WTC11 (cell line): ENCODE measurements at regions not wholly inside any gene's neighbourhood (a gene's known extent, or its start where the extent isn't known, plus 50 kb on each side); places are given as distances from the start of the nearest gene placed in this dataset.

ENCODE experiments used
- CREB1 ChIP-seq: sonication (generic); formaldehyde crosslinking; IDR thresholded peaks from 2 replicates; pipeline ENCODE4 v1.8.0; 2023; ENCODE audit warnings: mild to moderate bottlenecking, missing genetic modification reagents
- EMX1 ChIP-seq: fragments of 250-450 bp; sonication (Bioruptor Pico); IDR thresholded peaks from 2 replicates; pipeline ENCODE4 v1.8.0; 2021; ENCODE audit warnings: mild to moderate bottlenecking
- FOXJ3 ChIP-seq: sonication (generic); formaldehyde crosslinking; IDR thresholded peaks from 2 replicates; pipeline ENCODE4 v1.9.0; 2021; ENCODE audit warnings: missing genetic modification reagents, mild to moderate bottlenecking, borderline replicate concordance
- GRHL2 ChIP-seq: fragments of 250-450 bp; sonication (Bioruptor Pico); IDR thresholded peaks from 2 replicates; pipeline ENCODE4 v1.8.0; 2022; ENCODE audit warnings: mild to moderate bottlenecking, moderate library complexity; ENCODE audit not compliant: insufficient replicate concordance, severe bottlenecking
- NR2C2 ChIP-seq: sonication (generic); formaldehyde crosslinking; IDR thresholded peaks from 2 replicates; pipeline ENCODE4 v1.8.0; 2022; ENCODE audit warnings: mild to moderate bottlenecking, missing genetic modification reagents
- PREB ChIP-seq: sonication (generic); formaldehyde crosslinking; IDR thresholded peaks from 2 replicates; pipeline ENCODE4 v1.8.1; 2022; ENCODE audit warnings: mild to moderate bottlenecking, missing genetic modification reagents, moderate library complexity, borderline replicate concordance
- ZNF138 ChIP-seq: sonication (generic); formaldehyde crosslinking; conservative IDR thresholded peaks from 2 replicates; pipeline ENCODE4 v1.8.1; 2022; ENCODE audit warnings: mild to moderate bottlenecking, moderate library complexity, missing genetic modification reagents
- TF ChIP-seq, protein P1 (sequence below): fragments of 200-600 bp; IDR thresholded peaks from 2 replicates; pipeline ENCODE4 v1.8.0; 2022; ENCODE audit warnings: antibody characterized with exemption
- TF ChIP-seq, protein P2 (sequence below): sonication (generic); formaldehyde crosslinking; IDR thresholded peaks from 2 replicates; pipeline ENCODE4 v1.8.1; 2023; ENCODE audit warnings: mild to moderate bottlenecking, missing genetic modification reagents, moderate library complexity
- TF ChIP-seq, protein P3 (sequence below): fragments of 250-450 bp; sonication (Bioruptor Pico); IDR thresholded peaks from 2 replicates; pipeline ENCODE4 v2.1.2; 2022; ENCODE audit warnings: mild to moderate bottlenecking, moderate library complexity
- TF ChIP-seq, protein P4 (sequence below): sonication (generic); formaldehyde crosslinking; IDR thresholded peaks from 2 replicates; pipeline ENCODE4 v1.8.0; 2022; ENCODE audit warnings: mild to moderate bottlenecking, missing genetic modification reagents

DNA sequence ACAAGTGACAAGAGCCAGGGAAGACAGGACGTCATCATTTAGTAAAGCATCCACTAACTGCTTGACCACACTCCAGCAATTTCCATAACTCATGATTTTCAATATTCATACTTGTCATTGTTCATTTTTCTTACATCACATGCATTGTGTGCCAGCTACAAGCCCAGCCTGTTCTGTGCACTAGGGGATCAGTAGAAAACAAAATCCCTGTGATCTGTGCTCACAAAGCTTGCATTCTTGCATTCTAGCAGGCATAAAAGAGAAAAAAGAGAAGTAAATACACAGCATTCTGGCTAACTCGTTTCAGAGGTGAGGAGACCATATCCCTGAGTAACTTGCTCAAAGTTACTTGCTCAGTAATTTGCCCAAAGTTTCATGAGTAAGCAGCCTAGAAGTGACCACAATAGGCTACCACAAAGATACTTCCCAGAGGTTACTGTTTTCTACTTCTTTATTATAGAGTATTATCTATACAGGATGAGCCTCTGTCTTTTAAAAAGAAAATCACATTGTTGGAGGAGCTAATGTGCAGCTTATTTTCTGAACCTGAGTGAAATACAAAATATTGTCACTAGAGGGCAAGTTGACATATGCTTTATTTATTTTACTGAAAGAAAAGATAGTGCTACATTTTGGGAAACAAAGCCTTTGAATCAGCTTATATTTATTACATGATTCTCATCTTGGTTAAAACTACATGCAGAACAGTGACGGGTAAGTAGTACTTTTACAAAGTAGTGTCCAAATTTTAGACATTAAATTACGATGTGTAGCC, 701.4 kb upstream of the LMCD1 start:
- TF ChIP-seq, protein P1, sequence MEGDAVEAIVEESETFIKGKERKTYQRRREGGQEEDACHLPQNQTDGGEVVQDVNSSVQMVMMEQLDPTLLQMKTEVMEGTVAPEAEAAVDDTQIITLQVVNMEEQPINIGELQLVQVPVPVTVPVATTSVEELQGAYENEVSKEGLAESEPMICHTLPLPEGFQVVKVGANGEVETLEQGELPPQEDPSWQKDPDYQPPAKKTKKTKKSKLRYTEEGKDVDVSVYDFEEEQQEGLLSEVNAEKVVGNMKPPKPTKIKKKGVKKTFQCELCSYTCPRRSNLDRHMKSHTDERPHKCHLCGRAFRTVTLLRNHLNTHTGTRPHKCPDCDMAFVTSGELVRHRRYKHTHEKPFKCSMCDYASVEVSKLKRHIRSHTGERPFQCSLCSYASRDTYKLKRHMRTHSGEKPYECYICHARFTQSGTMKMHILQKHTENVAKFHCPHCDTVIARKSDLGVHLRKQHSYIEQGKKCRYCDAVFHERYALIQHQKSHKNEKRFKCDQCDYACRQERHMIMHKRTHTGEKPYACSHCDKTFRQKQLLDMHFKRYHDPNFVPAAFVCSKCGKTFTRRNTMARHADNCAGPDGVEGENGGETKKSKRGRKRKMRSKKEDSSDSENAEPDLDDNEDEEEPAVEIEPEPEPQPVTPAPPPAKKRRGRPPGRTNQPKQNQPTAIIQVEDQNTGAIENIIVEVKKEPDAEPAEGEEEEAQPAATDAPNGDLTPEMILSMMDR = no peak
- no peak for TF ChIP-seq CREB1 (CRISPR knock-in tag)
- TF ChIP-seq EMX1 (CRISPR knock-in tag) = no peak
- TF ChIP-seq ZNF138 = no peak
- TF ChIP-seq, protein P2, sequence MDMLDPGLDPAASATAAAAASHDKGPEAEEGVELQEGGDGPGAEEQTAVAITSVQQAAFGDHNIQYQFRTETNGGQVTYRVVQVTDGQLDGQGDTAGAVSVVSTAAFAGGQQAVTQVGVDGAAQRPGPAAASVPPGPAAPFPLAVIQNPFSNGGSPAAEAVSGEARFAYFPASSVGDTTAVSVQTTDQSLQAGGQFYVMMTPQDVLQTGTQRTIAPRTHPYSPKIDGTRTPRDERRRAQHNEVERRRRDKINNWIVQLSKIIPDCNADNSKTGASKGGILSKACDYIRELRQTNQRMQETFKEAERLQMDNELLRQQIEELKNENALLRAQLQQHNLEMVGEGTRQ (CRISPR knock-in tag) = no peak
- no peak for TF ChIP-seq GRHL2
- no peak for TF ChIP-seq FOXJ3
- TF ChIP-seq, protein P3, sequence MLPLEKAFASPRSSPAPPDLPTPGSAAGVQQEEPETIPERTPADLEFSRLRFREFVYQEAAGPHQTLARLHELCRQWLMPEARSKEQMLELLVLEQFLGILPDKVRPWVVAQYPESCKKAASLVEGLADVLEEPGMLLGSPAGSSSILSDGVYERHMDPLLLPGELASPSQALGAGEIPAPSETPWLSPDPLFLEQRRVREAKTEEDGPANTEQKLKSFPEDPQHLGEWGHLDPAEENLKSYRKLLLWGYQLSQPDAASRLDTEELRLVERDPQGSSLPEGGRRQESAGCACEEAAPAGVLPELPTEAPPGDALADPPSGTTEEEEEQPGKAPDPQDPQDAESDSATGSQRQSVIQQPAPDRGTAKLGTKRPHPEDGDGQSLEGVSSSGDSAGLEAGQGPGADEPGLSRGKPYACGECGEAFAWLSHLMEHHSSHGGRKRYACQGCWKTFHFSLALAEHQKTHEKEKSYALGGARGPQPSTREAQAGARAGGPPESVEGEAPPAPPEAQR (CRISPR knock-in tag) = no peak
- TF ChIP-seq NR2C2 (CRISPR knock-in tag) = no peak
- TF ChIP-seq PREB (CRISPR knock-in tag) = no peak
- TF ChIP-seq, protein P4, sequence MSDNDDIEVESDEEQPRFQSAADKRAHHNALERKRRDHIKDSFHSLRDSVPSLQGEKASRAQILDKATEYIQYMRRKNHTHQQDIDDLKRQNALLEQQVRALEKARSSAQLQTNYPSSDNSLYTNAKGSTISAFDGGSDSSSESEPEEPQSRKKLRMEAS (CRISPR knock-in tag) = no peak
